Kidney glomerular epithelial cell (primary cell): ENCODE measurements at regions not wholly inside any gene's neighbourhood (a gene's known extent, or its start where the extent isn't known, plus 50 kb on each side); places are given as distances from the start of the nearest gene placed in this dataset.

Experiments
- DNase-seq: peaks from one replicate; lab custom pipeline; 2025; lab: John Stamatoyannopoulos, UW

DNA sequence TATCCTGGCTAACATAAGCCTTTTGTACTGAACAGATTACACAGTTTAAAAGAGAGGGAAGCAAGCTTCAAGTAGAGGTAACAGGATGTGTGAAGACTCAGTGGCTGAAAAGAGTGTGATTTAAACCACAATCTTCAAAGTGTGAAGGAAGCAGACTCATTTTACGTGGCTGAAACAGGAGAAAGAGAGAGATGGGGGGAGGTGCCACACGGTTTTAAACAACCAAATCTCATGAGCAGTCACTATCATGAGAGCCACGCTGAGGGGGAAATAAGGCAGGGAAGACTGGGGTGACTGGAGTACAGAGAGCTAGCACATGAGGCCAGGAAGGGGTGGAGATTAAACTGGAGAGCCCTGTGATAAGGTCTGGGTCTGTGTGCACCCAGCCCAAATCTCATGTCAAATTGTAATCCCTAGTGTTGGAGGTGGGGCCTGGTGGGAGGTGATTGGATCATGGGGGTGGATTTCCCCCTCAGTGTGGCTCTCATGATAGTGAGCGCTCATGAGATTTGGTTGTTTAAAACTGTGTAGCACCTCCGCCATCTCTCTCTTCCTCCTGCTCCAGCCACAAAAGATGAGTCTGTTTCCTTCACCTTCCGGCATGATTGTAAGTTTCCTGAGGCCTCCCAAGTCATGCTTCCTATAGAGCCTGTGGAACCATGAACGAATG, 318.6 kb upstream of the CD180 start:
- DNase-seq, result no peak

GRCh38 chr5:67512758-67513157, 316.2 kb upstream of the CD180 start:
- no peak for DNase-seq

GRCh38 chr5:67511911-67512310, 315.3 kb upstream of the CD180 start:
- no peak for DNase-seq

GRCh38 chr5:67510204-67510603, 313.6 kb upstream of the CD180 start:
- no peak for DNase-seq

DNA sequence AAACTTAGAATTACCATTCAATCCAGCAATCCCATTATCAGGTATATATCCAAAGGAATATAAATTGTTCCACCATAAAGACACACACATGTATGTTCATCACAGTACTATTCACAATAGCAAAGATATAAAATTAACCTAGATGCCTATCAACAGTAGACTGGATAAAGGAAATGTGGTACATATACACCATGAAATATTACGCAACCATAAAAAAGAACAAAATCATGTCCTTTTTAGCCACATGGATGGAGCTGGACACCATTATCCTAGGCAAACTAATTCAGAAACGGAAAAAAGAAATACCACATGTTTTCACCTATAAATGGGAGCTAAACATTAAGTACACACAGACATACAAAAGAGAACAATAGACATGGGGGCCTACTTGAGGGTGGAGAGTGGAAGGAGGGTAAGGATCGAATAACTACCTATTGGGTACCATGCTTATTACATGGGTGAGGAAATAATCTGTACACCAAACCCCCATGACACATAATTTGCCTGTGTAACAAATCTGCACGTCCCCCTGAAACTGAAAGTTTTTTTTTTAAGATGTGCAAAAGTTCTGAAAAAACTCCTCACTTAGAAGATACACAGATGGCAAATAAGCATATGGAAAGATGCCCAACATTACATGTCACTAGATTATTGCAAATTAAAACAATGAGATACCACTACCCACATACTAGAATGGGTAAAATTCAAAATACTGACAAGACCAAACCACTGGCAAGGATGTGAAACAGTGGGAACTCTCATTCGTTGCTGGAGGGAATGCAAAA, 313.0 kb upstream of the CD180 start:
- DNase-seq, result no peak

GRCh38 chr5:67506241-67506640, 309.6 kb upstream of the CD180 start:
- DNase-seq, result no peak

DNA sequence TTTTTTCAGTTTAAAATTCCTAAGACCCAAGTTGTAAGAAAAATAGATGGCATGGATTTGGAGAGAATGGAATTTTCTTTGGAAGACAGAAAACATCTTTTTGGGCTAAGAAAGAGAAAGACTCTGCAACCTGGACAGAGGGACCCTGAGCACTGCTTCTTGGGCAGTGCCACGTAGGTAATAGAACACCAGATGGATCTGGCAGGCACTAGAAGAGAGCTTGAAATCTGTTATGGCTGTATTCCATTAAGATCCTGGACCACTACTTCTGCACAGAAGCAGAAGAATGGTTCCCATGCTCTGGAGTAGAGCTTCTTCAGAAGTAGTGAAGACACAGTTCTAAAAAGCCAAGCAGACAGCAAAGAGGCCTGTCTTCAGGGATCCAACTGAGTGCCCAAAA, 306.4 kb upstream of the CD180 start:
- no peak for DNase-seq

- no peak for DNase-seq
Measured at GRCh38 chr5:67496051-67496450, 299.5 kb upstream of the CD180 start.

- DNase-seq, result no peak
Measured at GRCh38 chr5:67495072-67495471, 298.5 kb upstream of the CD180 start.

GRCh38 chr5:67494186-67494855, 297.7 kb upstream of the CD180 start:
- DNase-seq, result no peak

DNA sequence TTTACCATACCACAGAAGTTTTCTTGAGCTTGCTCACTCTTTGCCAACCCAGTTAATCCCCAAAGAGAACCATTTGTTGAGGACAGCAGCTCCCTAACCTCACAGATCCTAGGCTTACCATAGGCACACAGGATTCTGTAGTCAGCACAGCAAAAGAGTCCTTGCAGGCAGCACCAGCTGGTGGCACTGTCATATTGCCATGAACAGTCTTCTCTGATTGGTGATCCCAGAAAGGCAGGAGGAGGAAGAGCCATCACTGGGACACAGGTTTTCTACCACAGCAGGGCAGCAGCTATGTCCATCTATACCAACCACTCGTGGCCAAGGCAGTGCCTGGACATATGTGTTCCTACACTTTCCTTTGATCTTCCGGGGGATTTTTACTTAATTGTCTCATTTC, 297.1 kb upstream of the CD180 start:
- DNase-seq, result no peak

DNA sequence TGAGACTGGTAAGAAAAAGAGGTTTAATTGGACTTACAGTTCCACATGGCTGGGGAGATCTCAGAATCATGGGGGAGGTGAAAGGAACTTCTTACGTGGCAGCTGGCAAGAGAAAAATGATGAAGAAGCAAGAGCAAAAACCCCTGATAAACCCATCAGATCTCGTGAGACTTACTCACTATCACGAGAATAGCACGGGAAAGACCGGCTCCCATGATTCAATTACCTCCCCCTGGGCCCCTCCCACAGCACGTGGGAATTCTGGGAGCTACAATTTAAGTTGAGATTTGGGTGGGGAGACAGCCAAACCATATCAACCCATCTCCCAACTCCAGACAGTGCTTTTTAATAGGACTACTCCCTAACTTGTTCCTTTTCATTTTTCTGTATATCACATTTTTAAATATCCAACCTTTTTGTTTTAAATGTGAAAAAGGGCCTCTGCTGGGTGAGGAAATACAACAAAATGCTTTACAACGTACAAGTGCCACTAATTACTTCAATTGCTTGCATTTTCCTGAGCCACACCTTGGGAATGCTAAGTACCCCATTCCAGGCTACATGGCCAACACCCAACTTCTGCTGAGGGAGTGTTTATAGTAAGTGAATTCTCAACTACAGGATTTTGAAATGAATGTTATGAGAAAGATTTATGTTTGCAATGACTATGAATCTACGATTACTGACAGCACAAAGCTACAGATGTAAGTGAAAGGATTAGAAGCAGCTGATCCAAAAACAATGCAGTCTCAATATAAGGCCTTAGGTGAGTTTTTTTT, 294.1 kb upstream of the CD180 start:
- no peak for DNase-seq

- no peak for DNase-seq
Measured at GRCh38 chr5:67488885-67489284, 292.3 kb upstream of the CD180 start.

- no peak for DNase-seq
Measured at GRCh38 chr5:67487862-67488261, 291.3 kb upstream of the CD180 start.

DNA sequence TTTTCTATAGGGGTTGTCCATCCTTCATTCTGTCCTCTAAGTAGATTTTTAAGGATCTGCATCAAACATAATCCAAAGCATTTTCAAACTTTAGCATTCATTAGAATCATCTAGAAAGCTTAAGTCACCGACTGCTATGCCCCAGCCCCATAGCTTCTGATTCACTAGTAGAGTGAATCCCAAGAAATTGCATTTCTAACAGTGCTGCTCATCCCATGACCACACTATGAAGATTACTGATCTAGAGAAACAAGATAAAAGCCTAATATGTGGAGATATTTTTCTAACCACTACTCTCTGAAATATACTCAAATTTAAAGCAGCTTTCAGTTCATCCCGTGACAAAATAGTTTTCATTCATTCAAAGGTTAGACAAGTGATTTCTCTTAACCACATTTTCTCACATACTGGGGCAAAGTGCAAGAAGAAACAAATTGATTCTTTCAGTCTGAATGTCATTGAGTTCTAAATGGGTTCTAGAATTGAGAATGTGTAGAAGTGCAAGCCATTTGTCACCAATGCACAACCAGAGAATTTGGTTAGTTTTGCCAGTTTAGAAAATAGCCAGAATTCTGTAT, 286.9 kb upstream of the CD180 start:
- DNase-seq, result no peak

- DNase-seq, result no peak
Measured at GRCh38 chr5:67481362-67481761, 284.8 kb upstream of the CD180 start.

DNA sequence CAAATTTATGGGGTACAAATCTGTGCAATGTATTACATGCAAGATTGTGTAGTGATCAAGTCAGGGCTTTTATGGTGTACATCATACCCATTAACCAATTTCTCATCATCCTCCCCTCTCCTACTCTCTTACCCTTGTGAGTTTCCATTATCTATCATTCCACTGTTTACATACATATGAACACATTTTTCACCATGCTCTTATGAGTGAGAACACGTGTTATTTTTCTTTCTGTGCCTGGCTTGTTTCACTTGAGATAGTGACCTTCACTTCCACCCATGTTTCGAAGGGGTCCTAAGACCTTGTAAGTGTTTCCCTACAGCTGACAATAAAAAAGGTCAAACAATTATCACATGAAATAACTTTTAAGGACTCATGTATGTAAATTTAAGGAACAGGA, 281.7 kb upstream of the CD180 start:
- no peak for DNase-seq

DNA sequence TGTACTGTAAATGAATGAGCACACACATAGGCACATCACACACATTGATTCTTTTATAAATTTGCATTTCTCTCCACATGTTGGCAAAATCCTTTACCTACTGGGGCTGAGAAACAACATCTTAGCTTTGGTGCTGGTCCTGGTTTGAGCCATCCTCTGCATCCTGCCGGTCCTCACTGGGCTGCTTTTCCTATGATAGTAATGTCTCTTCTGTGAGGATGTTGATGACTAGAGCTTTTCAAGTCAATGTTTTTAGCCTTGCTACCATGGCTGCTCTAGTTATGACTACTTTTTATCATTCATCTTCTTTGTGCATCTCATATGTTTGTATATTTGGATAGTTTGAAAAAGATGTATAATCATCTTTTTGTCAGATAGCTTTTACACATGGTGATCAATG, 280.4 kb upstream of the CD180 start:
- DNase-seq, result no peak

DNA sequence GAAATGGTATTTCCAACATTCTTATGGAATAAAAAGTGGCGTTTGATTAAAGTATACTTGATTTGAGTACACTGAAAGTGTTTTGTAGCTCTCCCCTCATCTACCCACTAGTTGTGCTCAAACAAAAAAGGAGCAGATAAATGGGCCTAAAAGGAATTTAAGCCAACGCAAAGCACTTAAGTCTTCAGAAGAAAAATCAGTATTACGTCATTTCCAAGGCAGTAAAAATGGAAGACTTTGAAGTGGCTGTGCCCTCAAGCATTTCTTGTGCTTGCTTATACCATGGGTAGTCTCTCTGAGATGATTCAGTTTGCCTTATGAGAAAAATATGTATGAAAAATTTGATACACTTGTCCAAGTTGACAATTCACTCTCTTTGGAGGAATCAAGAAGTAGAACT, 279.9 kb upstream of the CD180 start:
- no peak for DNase-seq

GRCh38 chr5:67475489-67475888, 278.9 kb upstream of the CD180 start:
- DNase-seq, result no peak

DNA sequence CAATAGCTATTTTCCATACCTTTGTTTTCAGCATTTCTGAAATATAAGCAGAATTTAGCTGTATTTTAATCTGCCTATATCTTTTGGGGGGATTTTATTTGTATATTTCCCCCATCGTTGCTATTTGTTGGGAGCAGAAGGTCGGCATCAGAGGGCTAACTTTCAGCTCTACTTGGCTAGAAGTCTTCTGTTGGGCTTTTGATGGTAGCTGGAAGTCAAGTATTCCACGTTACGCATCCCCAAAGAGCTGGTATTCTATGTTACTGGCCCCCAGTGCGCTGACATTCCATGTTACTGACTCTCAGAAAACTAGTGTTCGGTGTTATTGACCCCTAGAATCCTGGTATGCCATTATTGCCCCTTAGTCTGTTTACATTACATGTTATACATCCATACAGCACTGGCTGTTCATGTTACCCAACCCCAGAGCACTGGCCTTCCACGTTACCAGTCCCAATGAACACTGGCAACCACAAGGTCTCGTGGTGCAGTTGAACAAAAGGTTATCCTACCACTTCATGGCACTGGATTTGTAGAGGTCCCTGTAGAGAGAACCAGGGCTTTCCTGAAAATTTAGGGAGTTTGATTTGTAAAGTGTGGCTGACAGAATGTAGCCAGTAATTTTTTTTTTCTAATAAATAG, 278.1 kb upstream of the CD180 start:
- DNase-seq, result no peak

DNA sequence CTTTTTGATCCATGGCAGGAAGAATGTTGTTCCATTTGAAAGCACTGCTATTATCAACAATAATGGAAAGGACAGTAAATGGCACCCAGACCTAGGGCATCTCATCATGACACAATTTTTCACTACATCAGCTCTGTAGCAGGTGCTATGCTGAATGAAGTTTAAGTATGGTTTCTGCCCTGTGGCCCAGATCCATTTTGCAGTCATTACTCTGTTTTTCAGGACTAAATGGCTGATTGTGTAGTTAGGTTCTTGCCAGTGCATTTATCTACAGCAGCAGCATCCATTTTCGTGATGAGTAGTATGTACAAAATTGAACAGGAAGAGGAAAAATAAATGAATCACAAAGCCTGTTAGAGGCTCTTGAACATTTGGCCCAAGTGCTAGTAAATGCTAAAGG, 270.5 kb upstream of the CD180 start:
- DNase-seq, result no peak
